OCI-LY3 (cell line): ENCODE measurements at regions not wholly inside any gene's neighbourhood (a gene's known extent, or its start where the extent isn't known, plus 50 kb on each side); places are given as distances from the start of the nearest gene placed in this dataset.

Experiments used
- H2AFZ ChIP-seq: fragments of 200-600, 300-600 bp; shearing (Covaris generic); 2 replicates; pipeline ENCODE4 v1.6.0; 2014; ENCODE audit warnings: antibody characterized with exemption, low read depth, low read length
- H3K27ac ChIP-seq: fragments of 200-600, 300-600 bp; sonication (generic); 2 replicates; pipeline ENCODE4 v1.5.1; 2014; ENCODE audit warnings: mild to moderate bottlenecking, low read length, moderate library complexity, mixed read lengths
- H3K27me3 ChIP-seq: fragments of 200-600, 300-600 bp; sonication (generic); 2 replicates; pipeline ENCODE4 v1.6.1; 2014; ENCODE audit warnings: low read depth, low read length, mixed read lengths
- H3K36me3 ChIP-seq: fragments of 200-600, 300-600 bp; sonication (generic); replicated peaks from 2 replicates; pipeline ENCODE3; 2014; ENCODE audit warnings: low read depth, low read length, mixed read lengths
- H3K4me1 ChIP-seq: fragments of 300-600, 200-600 bp; sonication (generic); 2 replicates; pipeline ENCODE4 v1.6.1; 2014; ENCODE audit warnings: low read length, mixed read lengths
- H3K4me2 ChIP-seq: fragments of 200-600, 300-600 bp; sonication (generic); 2 replicates; pipeline ENCODE4 v1.6.1; 2014; ENCODE audit warnings: low read length, mixed read lengths
- H3K4me3 ChIP-seq: fragments of 300-600, 200-600 bp; sonication (generic); 2 replicates; pipeline ENCODE4 v1.5.1; 2014; ENCODE audit warnings: antibody characterized with exemption, mild to moderate bottlenecking, low read length, moderate library complexity
- H3K79me2 ChIP-seq: fragments of 300-600, 200-600 bp; shearing (Covaris generic); 2 replicates; pipeline ENCODE4 v1.6.1; 2014; ENCODE audit warnings: mild to moderate bottlenecking, low read length, mixed read lengths
- H3K9ac ChIP-seq: fragments of 300-600, 200-600 bp; shearing (Covaris generic); 2 replicates; pipeline ENCODE4 v1.6.0; 2014; ENCODE audit warnings: mild to moderate bottlenecking, low read length, moderate library complexity
- H3K9me3 ChIP-seq: fragments of 200-600, 300-600 bp; shearing (Covaris generic); 2 replicates; pipeline ENCODE4 v1.6.1; 2014; ENCODE audit warnings: low read length, mixed read lengths; ENCODE audit not compliant: insufficient read depth
- H4K20me1 ChIP-seq: fragments of 200-600, 300-600 bp; sonication (generic); 2 replicates; pipeline ENCODE4 v1.6.1; 2016; ENCODE audit warnings: low read length, mixed read lengths; ENCODE audit not compliant: insufficient read depth
- CTCF ChIP-seq: fragments of 200-600, 300-600 bp; sonication (generic); IDR thresholded peaks from 2 replicates; pipeline ENCODE4 v1.5.1; 2014; ENCODE audit warnings: antibody characterized with exemption, low read length, low read depth
- EZH2phosphoT487 ChIP-seq: fragments of 200-600 bp; shearing (Covaris generic); IDR thresholded peaks from 2 replicates; pipeline ENCODE4 v1.6.1; 2018; ENCODE audit warnings: antibody characterized with exemption, mixed run types, low read depth

GRCh38 chr6:28710466-28711191 lies 184.9 kb downstream of the GPX5 start:
- no peaks in the 10 kb centered on the region for H3K79me2 ChIP-seq
- H3K4me1 ChIP-seq = no peaks in the 10 kb centered on the region
- peak overlapping the region; percentile 46 for H3K4me2 ChIP-seq
- H3K9me3 ChIP-seq = no peaks in the 10 kb centered on the region
- no peaks in the 10 kb centered on the region for H3K27me3 ChIP-seq
- H2AFZ ChIP-seq = peak overlapping the region; percentile 56; the same call in 1 of the 2 replicates
- no peak for TF ChIP-seq EZH2phosphoT487
- TF ChIP-seq CTCF = no peak
- no peaks in the 10 kb centered on the region for H4K20me1 ChIP-seq
- H3K36me3 ChIP-seq = no peaks in the 10 kb centered on the region
- no peak overlapping the region for H3K9ac ChIP-seq
- peak overlapping the region; percentile 49 for H3K4me3 ChIP-seq
- no peak overlapping the region for H3K27ac ChIP-seq

GRCh38 chr6:28711325-28711724 lies 185.6 kb downstream of the GPX5 start:
- H3K9ac ChIP-seq = no peak overlapping the region
- no peaks in the 10 kb centered on the region for H3K27me3 ChIP-seq
- H4K20me1 ChIP-seq = no peaks in the 10 kb centered on the region
- peak overlapping the region; percentile 46; the same call in 1 of the 2 replicates for H3K4me2 ChIP-seq
- no peak overlapping the region for H3K27ac ChIP-seq
- no peaks in the 10 kb centered on the region for H3K36me3 ChIP-seq
- H3K4me3 ChIP-seq = peak overlapping the region; percentile 49; the same call in 1 of the 2 replicates
- TF ChIP-seq EZH2phosphoT487 = no peak
- no peak for TF ChIP-seq CTCF
- no peak overlapping the region for H2AFZ ChIP-seq
- H3K9me3 ChIP-seq = no peaks in the 10 kb centered on the region
- no peaks in the 10 kb centered on the region for H3K4me1 ChIP-seq
- no peaks in the 10 kb centered on the region for H3K79me2 ChIP-seq

- Histone ChIP-seq H3K9me3 (no peaks in the 10 kb centered on the region), H3K4me3 (no peak overlapping the region), H2AFZ (no peak overlapping the region), H4K20me1 (no peaks in the 10 kb centered on the region), H3K4me1 (no peaks in the 10 kb centered on the region), H3K36me3 (no peaks in the 10 kb centered on the region), H3K4me2 (peak overlapping the region; percentile 20; the same call in 1 of the 2 replicates), H3K79me2 (no peaks in the 10 kb centered on the region), H3K27me3 (no peaks in the 10 kb centered on the region), H3K9ac (no peak overlapping the region), H3K27ac (no peak overlapping the region)
- TF ChIP-seq EZH2phosphoT487 = no peak
- TF ChIP-seq CTCF = no peak
Measured at GRCh38 chr6:28711788-28712341, 186.2 kb downstream of the GPX5 start.

GRCh38 chr6:28712982-28713381 lies 187.3 kb downstream of the GPX5 start:
- Histone ChIP-seq H3K4me2 (no peak overlapping the region), H4K20me1 (no peaks in the 10 kb centered on the region), H2AFZ (no peak overlapping the region), H3K9me3 (no peaks in the 10 kb centered on the region), H3K79me2 (no peaks in the 10 kb centered on the region), H3K9ac (no peak overlapping the region), H3K27ac (no peak overlapping the region), H3K36me3 (no peaks in the 10 kb centered on the region), H3K4me1 (no peaks in the 10 kb centered on the region), H3K4me3 (no peak overlapping the region), H3K27me3 (no peaks in the 10 kb centered on the region)
- TF ChIP-seq CTCF (no peak), EZH2phosphoT487 (no peak)
